ENCODE measurements at regions not wholly inside any gene's neighbourhood (a gene's known extent, or its start where the extent isn't known, plus 50 kb on each side); places are given as distances from the start of the nearest gene placed in this dataset.
"Not testable (repeated sequence)": the region's sequence is repeated elsewhere in the genome, so short reads cannot be mapped to it uniquely, and the experiment has no call there.

GRCh38 chr5:17966640-17967402 lies 332.6 kb downstream of the TAF11L14 start:
- intact Hi-C loops (cut with micrococcal nuclease): no loop called here

- intact Hi-C loops (cut with micrococcal nuclease): no loop called here
Measured at GRCh38 chr5:17976404-17976803, 342.1 kb downstream of the TAF11L14 start.

DNA sequence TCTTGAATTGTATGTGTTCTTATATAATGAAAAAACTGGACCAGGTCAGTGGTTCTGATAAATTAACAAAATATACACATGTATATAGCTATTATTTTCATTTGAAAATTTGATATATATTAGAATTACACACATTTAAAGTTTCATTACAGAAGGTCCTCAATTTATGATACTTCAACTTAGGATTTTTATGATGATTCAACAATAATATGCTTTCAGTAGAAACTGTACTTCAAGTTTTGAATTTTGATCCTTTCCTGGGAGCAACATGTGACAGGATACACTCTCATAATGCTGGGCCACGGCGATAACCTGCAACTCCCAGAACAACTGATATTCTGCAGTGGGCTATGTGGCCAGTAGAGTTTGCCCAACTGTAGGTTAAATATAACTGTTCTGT lies 344.7 kb downstream of the TAF11L14 start:
- intact Hi-C loops (cut with micrococcal nuclease): no loop called here

- intact Hi-C loops (cut with micrococcal nuclease): not testable (repeated sequence)
Measured at GRCh38 chr5:17982626-17983025, 348.4 kb downstream of the TAF11L14 start.

DNA sequence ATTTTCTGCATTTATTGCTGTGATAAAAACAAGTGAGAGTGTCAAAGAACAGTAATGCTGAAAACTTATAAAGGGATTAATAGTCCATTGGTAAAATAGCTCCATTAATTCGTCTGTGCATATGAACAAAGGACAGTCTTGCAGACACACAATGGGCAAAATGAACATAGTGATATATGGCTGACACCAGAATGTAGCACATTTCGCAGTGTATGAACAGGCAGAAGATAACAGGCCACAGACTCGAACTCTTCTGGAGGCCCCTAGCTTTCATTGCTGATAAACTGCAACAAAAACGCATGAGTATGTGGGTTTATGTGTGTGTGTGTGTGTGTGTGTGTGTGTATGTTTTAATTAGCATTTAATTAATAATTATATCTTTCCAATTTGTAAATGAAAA lies 354.8 kb downstream of the TAF11L14 start:
- intact Hi-C loops (cut with micrococcal nuclease): no loop called here

- intact Hi-C loops (cut with micrococcal nuclease): no loop called here
Measured at GRCh38 chr5:17989567-17990563, 355.6 kb downstream of the TAF11L14 start.

DNA sequence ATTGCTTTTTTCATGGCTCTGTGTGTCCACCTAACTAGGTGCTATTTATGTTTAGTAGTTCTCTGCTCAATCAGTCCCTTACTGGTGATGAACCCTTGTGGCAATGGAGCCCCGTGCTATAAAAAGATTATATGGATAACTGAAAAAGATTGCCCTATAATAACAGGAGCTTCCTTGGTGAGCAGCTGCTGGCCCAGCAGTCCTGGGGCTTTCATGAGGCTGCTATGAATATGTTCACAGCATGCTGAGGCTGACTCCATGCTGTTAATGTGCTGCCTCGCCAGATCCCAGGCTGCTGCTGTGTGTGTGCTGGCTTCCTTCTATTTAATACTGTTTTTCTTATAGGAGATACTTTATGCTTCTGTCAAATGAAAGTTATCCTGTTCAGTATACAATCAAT lies 357.5 kb downstream of the TAF11L14 start:
- intact Hi-C loops (cut with micrococcal nuclease): no loop called here

- intact Hi-C loops (cut with micrococcal nuclease): no loop called here
Measured at GRCh38 chr5:17992291-17992690, 358.0 kb downstream of the TAF11L14 start.

- intact Hi-C loops (cut with micrococcal nuclease): no loop called here
Measured at GRCh38 chr5:17995997-17996396, 361.7 kb downstream of the TAF11L14 start.

DNA sequence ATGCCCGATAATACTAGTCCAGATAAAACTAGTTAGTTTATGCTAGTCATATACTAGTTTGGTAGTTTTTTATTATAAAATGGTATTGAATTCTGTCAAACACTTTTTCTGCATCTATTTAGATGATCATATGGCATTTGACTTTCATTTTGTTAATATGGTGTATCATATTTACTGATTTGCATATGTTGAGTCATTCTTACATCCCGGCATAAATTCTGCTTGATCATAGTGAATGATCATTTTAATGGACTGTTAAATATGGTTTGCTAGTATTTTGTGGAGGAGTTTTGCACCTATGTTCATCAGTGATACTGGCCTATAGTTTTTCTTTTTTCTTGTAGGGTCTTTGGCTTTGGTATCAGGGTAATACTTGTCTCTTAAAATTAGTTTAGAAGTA lies 365.6 kb downstream of the TAF11L14 start:
- intact Hi-C loops (cut with micrococcal nuclease): no loop called here

GRCh38 chr5:18000744-18001143 lies 366.5 kb downstream of the TAF11L14 start:
- intact Hi-C loops (cut with micrococcal nuclease): no loop called here

- intact Hi-C loops (cut with micrococcal nuclease): no loop called here
Measured at GRCh38 chr5:18003312-18003711, 369.1 kb downstream of the TAF11L14 start.

GRCh38 chr5:18003784-18004183 lies 369.5 kb downstream of the TAF11L14 start:
- intact Hi-C loops (cut with micrococcal nuclease): no loop called here

- intact Hi-C loops (cut with micrococcal nuclease): not testable (repeated sequence)
Measured at GRCh38 chr5:18006235-18006634, 372.0 kb downstream of the TAF11L14 start.

DNA sequence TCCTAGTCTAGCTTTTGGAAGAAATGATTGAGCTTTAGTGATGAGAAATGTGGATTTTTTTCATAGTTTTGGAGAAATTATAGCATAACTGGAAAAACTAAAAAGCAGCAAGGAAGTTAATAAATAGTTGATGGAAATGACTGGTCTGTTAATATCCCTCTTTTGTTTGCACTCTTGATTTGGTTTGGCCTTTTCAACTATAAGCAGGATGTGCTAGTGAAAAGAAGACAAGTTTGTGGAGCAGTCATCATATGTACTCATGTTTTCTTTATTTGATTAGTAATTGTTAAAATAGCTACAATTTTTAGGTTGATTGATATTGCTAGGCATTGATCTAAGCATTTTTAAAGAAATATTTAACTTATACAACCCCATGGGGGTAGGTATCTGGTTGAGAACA lies 374.7 kb downstream of the TAF11L14 start:
- intact Hi-C loops (cut with micrococcal nuclease): no loop called here

GRCh38 chr5:18010053-18010452 lies 375.8 kb downstream of the TAF11L14 start:
- intact Hi-C loops (cut with micrococcal nuclease): no loop called here

DNA sequence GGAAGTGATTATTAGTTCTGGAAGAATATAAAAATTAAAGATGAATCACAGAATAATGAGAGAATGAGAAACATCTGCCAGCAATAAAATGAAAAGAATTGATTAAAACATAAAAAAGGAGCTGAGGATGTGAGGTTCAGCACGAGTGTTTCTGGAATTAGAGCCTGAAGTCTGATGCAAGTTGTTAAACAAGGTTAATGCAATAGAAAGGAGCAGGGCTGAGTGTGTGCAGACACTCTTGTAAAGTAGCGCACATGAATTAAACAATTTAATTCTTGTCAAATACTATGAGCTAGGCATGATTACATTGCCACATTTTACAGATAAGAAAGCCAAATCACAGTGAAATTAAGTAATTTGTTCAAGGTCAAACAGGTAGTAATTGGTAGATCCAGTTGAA lies 384.2 kb downstream of the TAF11L14 start:
- intact Hi-C loops (cut with micrococcal nuclease): no loop called here

GRCh38 chr5:18023275-18023674 lies 389.0 kb downstream of the TAF11L14 start:
- intact Hi-C loops (cut with micrococcal nuclease): no loop called here

- intact Hi-C loops (cut with micrococcal nuclease): no loop called here
Measured at GRCh38 chr5:18023986-18024385, 389.7 kb downstream of the TAF11L14 start.

DNA sequence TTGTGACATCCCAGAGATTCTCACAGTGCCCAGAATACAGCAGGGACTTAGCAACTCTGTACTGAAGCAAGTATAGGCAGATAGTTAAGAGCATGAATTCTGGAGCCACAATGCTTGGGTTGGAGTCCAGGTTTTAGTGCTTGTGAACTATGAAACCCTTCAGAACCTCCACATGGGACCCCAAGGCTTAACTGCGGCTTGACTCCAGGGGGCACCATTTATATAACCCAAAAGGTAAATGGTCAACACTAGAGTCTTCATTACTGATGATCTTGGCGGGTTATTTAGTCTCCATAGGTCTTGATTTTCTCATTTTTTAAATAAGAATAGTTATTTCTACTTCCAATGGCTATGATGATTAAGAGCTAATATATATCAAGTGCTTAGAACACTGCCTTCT lies 390.3 kb downstream of the TAF11L14 start:
- intact Hi-C loops (cut with micrococcal nuclease): no loop called here

DNA sequence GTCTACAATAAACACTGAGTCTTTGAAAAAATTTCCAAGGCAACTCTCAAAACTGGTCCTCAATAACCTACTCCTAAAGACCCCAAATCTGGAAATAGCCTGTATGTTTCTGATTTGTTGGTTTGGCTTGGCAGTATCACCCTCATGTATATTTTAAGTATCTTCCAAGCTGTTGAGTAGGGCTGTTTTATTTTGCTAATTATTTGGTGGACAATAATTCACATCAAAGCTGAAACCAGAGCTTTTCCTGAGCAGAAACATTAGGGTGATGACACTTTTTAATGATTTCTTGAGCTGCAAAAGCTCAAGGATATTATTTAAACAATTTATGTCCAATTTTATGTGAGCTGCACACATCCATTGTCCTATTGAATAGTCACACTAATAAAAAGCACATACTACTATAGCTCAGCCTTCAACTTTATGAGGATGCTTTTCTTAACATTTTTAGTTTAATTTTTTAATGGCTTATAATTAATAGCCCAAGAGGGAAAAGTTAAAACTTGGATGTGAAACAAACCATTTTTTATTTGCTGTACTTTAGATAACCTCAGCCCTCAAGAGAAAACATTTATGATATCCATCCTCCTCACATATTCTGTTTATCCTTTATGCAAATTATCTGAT lies 393.1 kb downstream of the TAF11L14 start:
- intact Hi-C loops (cut with micrococcal nuclease): no loop called here

- intact Hi-C loops (cut with micrococcal nuclease): no loop called here
Measured at GRCh38 chr5:18028036-18028435, 393.8 kb downstream of the TAF11L14 start.
